ENCODE measurements at regions not wholly inside any gene's neighbourhood (a gene's known extent, or its start where the extent isn't known, plus 50 kb on each side); places are given as distances from the start of the nearest gene placed in this dataset.

DNA sequence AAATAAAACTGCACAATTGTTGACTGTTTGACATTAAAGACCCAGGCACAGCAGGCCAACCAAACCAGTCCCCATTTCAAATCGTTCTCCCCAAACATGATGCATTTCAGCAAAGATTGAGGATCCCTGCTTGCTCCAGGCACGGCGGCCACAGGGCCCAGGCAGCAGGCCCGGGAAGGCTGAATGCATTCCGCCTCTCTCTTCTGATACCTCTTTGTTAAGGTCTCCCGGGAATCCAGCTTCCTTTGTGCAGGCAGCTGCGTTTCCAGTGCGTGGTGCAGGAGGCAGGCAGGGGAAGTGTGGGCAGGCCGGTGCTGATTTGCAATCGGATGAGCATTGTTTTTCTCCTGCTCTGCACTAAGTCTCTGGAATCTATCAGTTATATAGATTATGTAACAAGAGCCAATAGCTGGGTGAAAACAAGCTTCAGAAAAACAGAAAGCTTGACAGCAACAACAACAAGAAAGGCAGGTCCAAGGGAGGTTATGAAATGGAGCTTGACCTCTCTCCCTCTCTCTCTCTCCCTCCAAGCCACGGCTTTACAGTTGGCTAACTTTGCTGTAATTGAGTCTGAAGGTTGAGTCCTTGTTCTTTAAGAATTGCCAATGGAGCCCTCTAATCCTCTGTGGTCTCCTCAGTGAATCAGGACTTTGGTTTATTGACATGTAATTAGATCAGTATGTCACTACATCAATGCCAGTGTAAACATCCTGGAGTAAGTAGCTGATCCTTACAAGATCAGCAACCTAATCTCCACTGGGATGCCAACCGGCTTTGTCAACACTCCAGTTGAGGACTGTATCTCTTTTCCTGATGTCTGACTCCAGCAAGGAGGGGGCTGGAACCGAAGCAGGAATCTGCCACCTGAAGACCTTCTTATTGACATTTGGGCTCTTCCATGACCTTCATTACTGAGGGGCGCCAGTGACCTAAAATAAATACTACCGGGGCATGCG, 338.0 kb downstream of the TEX29 start:
- no peaks in the 10 kb centered on the region for H3K36me3 ChIP-seq (replicated peaks in 1 of 2; ENCODE audit: control insufficient read depth in 1 of 2, insufficient read depth in 2 of 2, low read length in 1 of 2)
- ChIA-PET CTCF (no interaction called here), POLR2A (no interaction called here)
- H3K9ac ChIP-seq = no peak overlapping the region
- no peaks in the 10 kb centered on the region for H3K79me2 ChIP-seq (ENCODE audit: insufficient read depth)
- no peak overlapping the region for H3K4me3 ChIP-seq (ENCODE audit: low read depth in 2 of 2, low read length in 1 of 2)
- no peaks in the 10 kb centered on the region; the same call in 1 of the 2 replicates for H3K27me3 ChIP-seq (ENCODE audit: insufficient read depth)
- WGBS (ENCODE audit: low lambda C conversion rate) = 7% methylated on average over 16 of the region's 16 CpGs
- no peak overlapping the region for H2AFZ ChIP-seq (ENCODE audit: low read depth)
- H3F3A ChIP-seq (replicated peaks; ENCODE audit: insufficient read depth) = no peaks in the 10 kb centered on the region
- no peak overlapping the region for H3K27ac ChIP-seq (ENCODE audit: low read depth in 2 of 2, low read length in 1 of 2)
- H3K9me2 ChIP-seq = no peaks in the 10 kb centered on the region
- no peak for TF ChIP-seq FOXJ3 (CRISPR knock-in tag; IDR thresholded peaks at IDR 0.05)
- TF ChIP-seq MEF2A (IDR thresholded peaks at IDR 0.05; ENCODE audit: borderline replicate concordance, low read depth) = no peak
- TF ChIP-seq POLR2AphosphoS5 (IDR thresholded peaks at IDR 0.05; ENCODE audit: low read depth, low read length) = no peak
- TF ChIP-seq ELF1 (IDR thresholded peaks at IDR 0.05) = no peak
- no peak for TF ChIP-seq RFX5 (IDR thresholded peaks at IDR 0.05; ENCODE audit: low read length)
- no peak for TF ChIP-seq PBX3 (IDR thresholded peaks at IDR 0.05)
- TF ChIP-seq RAD21 (IDR thresholded peaks at IDR 0.05; ENCODE audit: low read length) = no peak
- TF ChIP-seq MXI1 (IDR thresholded peaks at IDR 0.05; ENCODE audit: low read depth, low read length) = no peak
- no peak for TF ChIP-seq JUND (IDR thresholded peaks at IDR 0.05)
- no peak for TF ChIP-seq MAX (IDR thresholded peaks at IDR 0.05; ENCODE audit: low read depth)
- no peak for TF ChIP-seq TAF1 (IDR thresholded peaks at IDR 0.05; ENCODE audit: borderline replicate concordance, low read depth, low read length)
- H3K4me2 ChIP-seq = no peak overlapping the region
- no peaks in the 10 kb centered on the region for H3K4me1 ChIP-seq (ENCODE audit: control insufficient read depth in 1 of 2, insufficient read depth in 2 of 2, low read depth in 1 of 2, low read length in 1 of 2)
- no peak for DNase-seq
- no peaks in the 10 kb centered on the region for H3K9me3 ChIP-seq
- H4K20me1 ChIP-seq (ENCODE audit: insufficient read depth) = no peaks in the 10 kb centered on the region

DNA sequence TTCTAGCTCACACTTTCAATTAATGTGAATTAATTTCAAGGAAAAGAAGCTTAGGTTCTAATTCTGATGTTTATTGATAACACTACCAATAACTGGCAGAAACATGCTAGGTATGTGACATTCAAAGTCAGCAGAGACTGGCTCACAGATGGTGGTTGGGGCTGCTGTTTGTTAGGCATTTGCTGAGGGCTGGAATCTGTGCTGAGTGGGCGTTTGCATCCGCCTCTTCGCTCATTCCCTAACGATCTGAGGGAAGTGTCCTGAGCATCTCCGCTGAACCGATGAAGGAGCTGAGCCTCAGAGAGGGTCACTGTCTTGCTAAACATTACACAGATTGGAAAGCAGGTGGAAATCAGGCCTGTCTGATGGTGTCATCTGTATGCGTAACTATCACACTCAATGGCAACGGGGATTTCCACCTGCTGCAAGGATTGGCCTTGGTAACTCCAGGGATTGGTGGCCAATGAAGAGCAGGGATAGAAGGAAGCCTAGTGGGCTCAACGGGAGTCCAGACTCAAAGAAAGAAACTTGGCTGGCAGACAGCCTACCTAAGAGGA, 338.9 kb downstream of the TEX29 start:
- Histone ChIP-seq H4K20me1 (ENCODE audit: insufficient read depth) (no peaks in the 10 kb centered on the region), H3K9me2 (no peaks in the 10 kb centered on the region), H3K36me3 (replicated peaks in 1 of 2; ENCODE audit: control insufficient read depth in 1 of 2, insufficient read depth in 2 of 2, low read length in 1 of 2) (no peaks in the 10 kb centered on the region), H3K9me3 (no peaks in the 10 kb centered on the region), H3K27ac (ENCODE audit: low read depth in 2 of 2, low read length in 1 of 2) (no peak overlapping the region), H3F3A (replicated peaks; ENCODE audit: insufficient read depth) (no peaks in the 10 kb centered on the region), H3K9ac (no peak overlapping the region), H3K79me2 (ENCODE audit: insufficient read depth) (no peaks in the 10 kb centered on the region), H2AFZ (ENCODE audit: low read depth) (no peak overlapping the region), H3K4me3 (ENCODE audit: low read depth in 2 of 2, low read length in 1 of 2) (no peak overlapping the region), H3K4me2 (no peak overlapping the region), H3K27me3 (ENCODE audit: insufficient read depth) (no peaks in the 10 kb centered on the region; the same call in 1 of the 2 replicates), H3K4me1 (ENCODE audit: control insufficient read depth in 1 of 2, insufficient read depth in 2 of 2, low read depth in 1 of 2, low read length in 1 of 2) (no peaks in the 10 kb centered on the region)
- 38% methylated on average over 9 of the region's 9 CpGs for WGBS (ENCODE audit: low lambda C conversion rate)
- DNase-seq = no peak
- ChIA-PET CTCF (no interaction called here), POLR2A (no interaction called here)
- no peak for TF ChIP-seq NFIC (IDR thresholded peaks at IDR 0.05; ENCODE audit: borderline replicate concordance)
- TF ChIP-seq EP300 (IDR thresholded peaks at IDR 0.05; ENCODE audit: borderline replicate concordance in 1 of 2, low read depth in 1 of 2, low read length in 1 of 2) = no peak
- TF ChIP-seq SMC3 (IDR thresholded peaks at IDR 0.05; ENCODE audit: low read depth, low read length) = no peak

Data from SK-N-SH (cell line).